ENCODE measurements at regions not wholly inside any gene's neighbourhood (a gene's known extent, or its start where the extent isn't known, plus 50 kb on each side); places are given as distances from the start of the nearest gene placed in this dataset.

DNA sequence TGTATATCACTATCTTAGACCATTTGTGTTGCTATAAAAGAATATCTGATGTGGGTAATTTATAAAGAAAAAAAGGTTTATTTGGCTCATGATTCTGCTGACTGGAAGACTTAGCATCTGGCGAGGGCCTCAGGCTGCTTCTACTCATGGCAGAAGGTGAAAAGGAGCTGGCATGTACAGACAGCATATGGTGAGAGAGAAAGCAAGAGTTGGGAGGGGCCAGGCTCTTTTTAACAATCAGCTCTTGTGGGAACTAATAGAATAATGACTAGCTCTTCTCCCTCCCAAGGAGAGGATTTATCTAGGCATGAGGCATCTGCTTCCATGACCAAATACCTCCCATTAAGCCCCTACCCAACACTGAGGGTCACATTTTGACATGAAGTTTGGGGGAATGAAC is 130.2 kb upstream of the SV2C start:
- no peaks in the 10 kb centered on the region for H3F3A ChIP-seq (replicated peaks; ENCODE audit: low read depth)
- H3K9me2 ChIP-seq (ENCODE audit: insufficient read depth): 0 out of 2 replicates have a peak, but pooled peaks cover 14% of the 10 kb centered on the region
- no peak overlapping the region for H3K27ac ChIP-seq (ENCODE audit: low read depth)
- H3K27me3 Mint-ChIP-seq (ENCODE audit: insufficient read depth, low read depth, poor library complexity): peaks cover 2% of the 10 kb centered on the region
- H3K4me3 Mint-ChIP-seq: no peak overlapping the region
- H3K79me2 ChIP-seq (replicated peaks; ENCODE audit: insufficient read depth): no peaks in the 10 kb centered on the region
- no peaks in the 10 kb centered on the region for H3K4me1 ChIP-seq (ENCODE audit: insufficient read depth)
- no peaks in the 10 kb centered on the region for H4K20me1 ChIP-seq (replicated peaks; ENCODE audit: insufficient read depth)
- H3K4me3 ChIP-seq: no peak overlapping the region
- H3K4me2 ChIP-seq: no peak overlapping the region
- H3K27ac Mint-ChIP-seq: no peak overlapping the region
- H3K9me3 Mint-ChIP-seq: peaks cover 3% of the 10 kb centered on the region; the same call in 1 of the 3 replicates
- DNase-seq (ENCODE audit: low spot score) (no peak), ATAC-seq (no peak)
- H3K36me3 Mint-ChIP-seq (ENCODE audit: low read depth): no peaks in the 10 kb centered on the region
- H3K36me3 ChIP-seq (ENCODE audit: insufficient read depth): no peaks in the 10 kb centered on the region; the same call in 1 of the 2 replicates
- no peak overlapping the region for H2AFZ ChIP-seq
- no peaks in the 10 kb centered on the region for H3K4me1 Mint-ChIP-seq
- H3K27me3 ChIP-seq (ENCODE audit: insufficient read depth): no peaks in the 10 kb centered on the region
- TF ChIP-seq, protein P1, sequence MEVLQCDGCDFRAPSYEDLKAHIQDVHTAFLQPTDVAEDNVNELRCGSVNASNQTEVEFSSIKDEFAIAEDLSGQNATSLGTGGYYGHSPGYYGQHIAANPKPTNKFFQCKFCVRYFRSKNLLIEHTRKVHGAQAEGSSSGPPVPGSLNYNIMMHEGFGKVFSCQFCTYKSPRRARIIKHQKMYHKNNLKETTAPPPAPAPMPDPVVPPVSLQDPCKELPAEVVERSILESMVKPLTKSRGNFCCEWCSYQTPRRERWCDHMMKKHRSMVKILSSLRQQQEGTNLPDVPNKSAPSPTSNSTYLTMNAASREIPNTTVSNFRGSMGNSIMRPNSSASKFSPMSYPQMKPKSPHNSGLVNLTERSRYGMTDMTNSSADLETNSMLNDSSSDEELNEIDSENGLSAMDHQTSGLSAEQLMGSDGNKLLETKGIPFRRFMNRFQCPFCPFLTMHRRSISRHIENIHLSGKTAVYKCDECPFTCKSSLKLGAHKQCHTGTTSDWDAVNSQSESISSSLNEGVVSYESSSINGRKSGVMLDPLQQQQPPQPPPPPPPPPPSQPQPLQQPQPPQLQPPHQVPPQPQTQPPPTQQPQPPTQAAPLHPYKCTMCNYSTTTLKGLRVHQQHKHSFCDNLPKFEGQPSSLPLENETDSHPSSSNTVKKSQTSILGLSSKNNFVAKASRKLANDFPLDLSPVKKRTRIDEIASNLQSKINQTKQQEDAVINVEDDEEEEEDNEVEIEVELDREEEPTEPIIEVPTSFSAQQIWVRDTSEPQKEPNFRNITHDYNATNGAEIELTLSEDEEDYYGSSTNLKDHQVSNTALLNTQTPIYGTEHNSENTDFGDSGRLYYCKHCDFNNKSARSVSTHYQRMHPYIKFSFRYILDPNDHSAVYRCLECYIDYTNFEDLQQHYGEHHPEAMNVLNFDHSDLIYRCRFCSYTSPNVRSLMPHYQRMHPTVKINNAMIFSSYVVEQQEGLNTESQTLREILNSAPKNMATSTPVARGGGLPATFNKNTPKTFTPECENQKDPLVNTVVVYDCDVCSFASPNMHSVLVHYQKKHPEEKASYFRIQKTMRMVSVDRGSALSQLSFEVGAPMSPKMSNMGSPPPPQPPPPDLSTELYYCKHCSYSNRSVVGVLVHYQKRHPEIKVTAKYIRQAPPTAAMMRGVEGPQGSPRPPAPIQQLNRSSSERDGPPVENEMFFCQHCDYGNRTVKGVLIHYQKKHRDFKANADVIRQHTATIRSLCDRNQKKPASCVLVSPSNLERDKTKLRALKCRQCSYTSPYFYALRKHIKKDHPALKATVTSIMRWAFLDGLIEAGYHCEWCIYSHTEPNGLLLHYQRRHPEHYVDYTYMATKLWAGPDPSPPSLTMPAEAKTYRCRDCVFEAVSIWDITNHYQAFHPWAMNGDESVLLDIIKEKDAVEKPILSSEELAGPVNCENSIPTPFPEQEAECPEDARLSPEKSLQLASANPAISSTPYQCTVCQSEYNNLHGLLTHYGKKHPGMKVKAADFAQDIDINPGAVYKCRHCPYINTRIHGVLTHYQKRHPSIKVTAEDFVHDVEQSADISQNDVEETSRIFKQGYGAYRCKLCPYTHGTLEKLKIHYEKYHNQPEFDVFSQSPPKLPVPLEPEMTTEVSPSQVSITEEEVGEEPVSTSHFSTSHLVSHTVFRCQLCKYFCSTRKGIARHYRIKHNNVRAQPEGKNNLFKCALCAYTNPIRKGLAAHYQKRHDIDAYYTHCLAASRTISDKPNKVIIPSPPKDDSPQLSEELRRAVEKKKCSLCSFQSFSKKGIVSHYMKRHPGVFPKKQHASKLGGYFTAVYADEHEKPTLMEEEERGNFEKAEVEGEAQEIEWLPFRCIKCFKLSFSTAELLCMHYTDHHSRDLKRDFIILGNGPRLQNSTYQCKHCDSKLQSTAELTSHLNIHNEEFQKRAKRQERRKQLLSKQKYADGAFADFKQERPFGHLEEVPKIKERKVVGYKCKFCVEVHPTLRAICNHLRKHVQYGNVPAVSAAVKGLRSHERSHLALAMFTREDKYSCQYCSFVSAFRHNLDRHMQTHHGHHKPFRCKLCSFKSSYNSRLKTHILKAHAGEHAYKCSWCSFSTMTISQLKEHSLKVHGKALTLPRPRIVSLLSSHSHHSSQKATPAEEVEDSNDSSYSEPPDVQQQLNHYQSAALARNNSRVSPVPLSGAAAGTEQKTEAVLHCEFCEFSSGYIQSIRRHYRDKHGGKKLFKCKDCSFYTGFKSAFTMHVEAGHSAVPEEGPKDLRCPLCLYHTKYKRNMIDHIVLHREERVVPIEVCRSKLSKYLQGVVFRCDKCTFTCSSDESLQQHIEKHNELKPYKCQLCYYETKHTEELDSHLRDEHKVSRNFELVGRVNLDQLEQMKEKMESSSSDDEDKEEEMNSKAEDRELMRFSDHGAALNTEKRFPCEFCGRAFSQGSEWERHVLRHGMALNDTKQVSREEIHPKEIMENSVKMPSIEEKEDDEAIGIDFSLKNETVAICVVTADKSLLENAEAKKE (CRISPR knock-in tag; IDR thresholded peaks at IDR 0.05): no peak
- TF ChIP-seq, protein P2, sequence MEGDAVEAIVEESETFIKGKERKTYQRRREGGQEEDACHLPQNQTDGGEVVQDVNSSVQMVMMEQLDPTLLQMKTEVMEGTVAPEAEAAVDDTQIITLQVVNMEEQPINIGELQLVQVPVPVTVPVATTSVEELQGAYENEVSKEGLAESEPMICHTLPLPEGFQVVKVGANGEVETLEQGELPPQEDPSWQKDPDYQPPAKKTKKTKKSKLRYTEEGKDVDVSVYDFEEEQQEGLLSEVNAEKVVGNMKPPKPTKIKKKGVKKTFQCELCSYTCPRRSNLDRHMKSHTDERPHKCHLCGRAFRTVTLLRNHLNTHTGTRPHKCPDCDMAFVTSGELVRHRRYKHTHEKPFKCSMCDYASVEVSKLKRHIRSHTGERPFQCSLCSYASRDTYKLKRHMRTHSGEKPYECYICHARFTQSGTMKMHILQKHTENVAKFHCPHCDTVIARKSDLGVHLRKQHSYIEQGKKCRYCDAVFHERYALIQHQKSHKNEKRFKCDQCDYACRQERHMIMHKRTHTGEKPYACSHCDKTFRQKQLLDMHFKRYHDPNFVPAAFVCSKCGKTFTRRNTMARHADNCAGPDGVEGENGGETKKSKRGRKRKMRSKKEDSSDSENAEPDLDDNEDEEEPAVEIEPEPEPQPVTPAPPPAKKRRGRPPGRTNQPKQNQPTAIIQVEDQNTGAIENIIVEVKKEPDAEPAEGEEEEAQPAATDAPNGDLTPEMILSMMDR (conservative IDR thresholded peaks at IDR 0.05; ENCODE audit: low read depth in 2 of 2): no peak
- no peak for TF ChIP-seq JUNB (IDR thresholded peaks at IDR 0.05; ENCODE audit: unreplicated experiment)
- TF ChIP-seq CREB1 (CRISPR knock-in tag; IDR thresholded peaks at IDR 0.05; ENCODE audit: low read depth): no peak
- no peak for TF ChIP-seq EZH2 (IDR thresholded peaks at IDR 0.05; ENCODE audit: low read depth, unreplicated experiment)
- TF ChIP-seq, protein P3, sequence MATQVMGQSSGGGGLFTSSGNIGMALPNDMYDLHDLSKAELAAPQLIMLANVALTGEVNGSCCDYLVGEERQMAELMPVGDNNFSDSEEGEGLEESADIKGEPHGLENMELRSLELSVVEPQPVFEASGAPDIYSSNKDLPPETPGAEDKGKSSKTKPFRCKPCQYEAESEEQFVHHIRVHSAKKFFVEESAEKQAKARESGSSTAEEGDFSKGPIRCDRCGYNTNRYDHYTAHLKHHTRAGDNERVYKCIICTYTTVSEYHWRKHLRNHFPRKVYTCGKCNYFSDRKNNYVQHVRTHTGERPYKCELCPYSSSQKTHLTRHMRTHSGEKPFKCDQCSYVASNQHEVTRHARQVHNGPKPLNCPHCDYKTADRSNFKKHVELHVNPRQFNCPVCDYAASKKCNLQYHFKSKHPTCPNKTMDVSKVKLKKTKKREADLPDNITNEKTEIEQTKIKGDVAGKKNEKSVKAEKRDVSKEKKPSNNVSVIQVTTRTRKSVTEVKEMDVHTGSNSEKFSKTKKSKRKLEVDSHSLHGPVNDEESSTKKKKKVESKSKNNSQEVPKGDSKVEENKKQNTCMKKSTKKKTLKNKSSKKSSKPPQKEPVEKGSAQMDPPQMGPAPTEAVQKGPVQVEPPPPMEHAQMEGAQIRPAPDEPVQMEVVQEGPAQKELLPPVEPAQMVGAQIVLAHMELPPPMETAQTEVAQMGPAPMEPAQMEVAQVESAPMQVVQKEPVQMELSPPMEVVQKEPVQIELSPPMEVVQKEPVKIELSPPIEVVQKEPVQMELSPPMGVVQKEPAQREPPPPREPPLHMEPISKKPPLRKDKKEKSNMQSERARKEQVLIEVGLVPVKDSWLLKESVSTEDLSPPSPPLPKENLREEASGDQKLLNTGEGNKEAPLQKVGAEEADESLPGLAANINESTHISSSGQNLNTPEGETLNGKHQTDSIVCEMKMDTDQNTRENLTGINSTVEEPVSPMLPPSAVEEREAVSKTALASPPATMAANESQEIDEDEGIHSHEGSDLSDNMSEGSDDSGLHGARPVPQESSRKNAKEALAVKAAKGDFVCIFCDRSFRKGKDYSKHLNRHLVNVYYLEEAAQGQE (IDR thresholded peaks at IDR 0.05; ENCODE audit: unreplicated experiment): no peak
- TF ChIP-seq, protein P4, sequence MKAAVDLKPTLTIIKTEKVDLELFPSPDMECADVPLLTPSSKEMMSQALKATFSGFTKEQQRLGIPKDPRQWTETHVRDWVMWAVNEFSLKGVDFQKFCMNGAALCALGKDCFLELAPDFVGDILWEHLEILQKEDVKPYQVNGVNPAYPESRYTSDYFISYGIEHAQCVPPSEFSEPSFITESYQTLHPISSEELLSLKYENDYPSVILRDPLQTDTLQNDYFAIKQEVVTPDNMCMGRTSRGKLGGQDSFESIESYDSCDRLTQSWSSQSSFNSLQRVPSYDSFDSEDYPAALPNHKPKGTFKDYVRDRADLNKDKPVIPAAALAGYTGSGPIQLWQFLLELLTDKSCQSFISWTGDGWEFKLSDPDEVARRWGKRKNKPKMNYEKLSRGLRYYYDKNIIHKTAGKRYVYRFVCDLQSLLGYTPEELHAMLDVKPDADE (IDR thresholded peaks at IDR 0.05): no peak
- no peak for TF ChIP-seq POLR2AphosphoS5 (IDR thresholded peaks at IDR 0.05; ENCODE audit: low read depth)
- no peak for TF ChIP-seq ZNF331 (CRISPR knock-in tag; IDR thresholded peaks at IDR 0.05; ENCODE audit: low read depth)
- no peak for TF ChIP-seq EZH2phosphoT487 (IDR thresholded peaks at IDR 0.05; ENCODE audit: unreplicated experiment)
- TF ChIP-seq NANOG (IDR thresholded peaks at IDR 0.05; ENCODE audit: borderline replicate concordance): no peak
- TF ChIP-seq STAT1 (IDR thresholded peaks at IDR 0.05; ENCODE audit: unreplicated experiment): no peak
- TF ChIP-seq ZNF114 (CRISPR knock-in tag; IDR thresholded peaks at IDR 0.05): no peak
